ENCODE measurements at regions not wholly inside any gene's neighbourhood (a gene's known extent, or its start where the extent isn't known, plus 50 kb on each side); places are given as distances from the start of the nearest gene placed in this dataset.

- H3K9me3 ChIP-seq (ENCODE audit: control insufficient read depth in 1 of 2, insufficient read depth in 1 of 2, low read depth in 1 of 2, low read length in 2 of 2) = no peaks in the 10 kb centered on the region
- DNase-seq (ENCODE audit: low read depth, low spot score) (no peak), ATAC-seq (no peak)
- ChIA-PET RAD21 (ENCODE audit: low non-redundant PET in 1 of 2, low total read pairs in 2 of 2, uncharacterized antibody in 2 of 2, unreplicated experiment in 2 of 2) (no interaction called here), CTCF (no interaction called here), POLR2A (no interaction called here)
- H4K20me1 ChIP-seq (ENCODE audit: insufficient read depth) = no peaks in the 10 kb centered on the region
- H3K4me2 ChIP-seq (ENCODE audit: low read length) = no peak overlapping the region
- H2AFZ ChIP-seq (ENCODE audit: low read depth, low read length, poor library complexity, severe bottlenecking) = no peak overlapping the region
- intact Hi-C loops (cut with micrococcal nuclease) = no loop called here
- H3K4me3 ChIP-seq (replicated peaks in 1 of 2; ENCODE audit: low read depth in 1 of 2, low read length in 2 of 2) = no peak overlapping the region
- H3K36me3 ChIP-seq (ENCODE audit: control insufficient read depth in 1 of 2, insufficient read depth in 2 of 2, low read length in 2 of 2) = no peaks in the 10 kb centered on the region
- no peaks in the 10 kb centered on the region for H3K79me2 ChIP-seq (ENCODE audit: insufficient read depth, low read length)
- BruUV-seq (replicated peaks) = no TSS peak
- no peaks in the 10 kb centered on the region for H3K4me1 ChIP-seq (ENCODE audit: control insufficient read depth in 1 of 2, insufficient read depth in 2 of 2, low read length in 2 of 2)
- no peaks in the 10 kb centered on the region for H3K9me2 ChIP-seq (ENCODE audit: insufficient read depth)
- TF ChIP-seq FOSL1 (IDR thresholded peaks at IDR 0.05; ENCODE audit: low read depth) (no peak), SIN3A (IDR thresholded peaks at IDR 0.05; ENCODE audit: low read depth) (no peak), ZNF274 (IDR thresholded peaks at IDR 0.05; ENCODE audit: low read depth, low read length) (no peak), CEBPB (IDR thresholded peaks at IDR 0.05; ENCODE audit: low read depth) (no peak), ELF1 (IDR thresholded peaks at IDR 0.05; ENCODE audit: borderline replicate concordance, low read depth) (no peak), SP1 (IDR thresholded peaks at IDR 0.05; ENCODE audit: low read depth) (no peak), CTCF (IDR thresholded peaks at IDR 0.05 in 2 of 3, conservative IDR thresholded peaks at IDR 0.05 in 1 of 3; ENCODE audit: borderline replicate concordance in 1 of 3, insufficient read depth in 1 of 3, low read depth in 2 of 3, low read length in 2 of 3) (no peak), MAX (IDR thresholded peaks at IDR 0.05) (no peak), EGR1 (IDR thresholded peaks at IDR 0.05; ENCODE audit: low read depth) (no peak), ZBTB33 (IDR thresholded peaks at IDR 0.05; ENCODE audit: extremely low read depth, insufficient replicate concordance, low read length) (no peak), TCF7L2 (IDR thresholded peaks at IDR 0.05; ENCODE audit: borderline replicate concordance, extremely low read depth, insufficient read depth, insufficient read length) (no peak), REST (IDR thresholded peaks at IDR 0.05; ENCODE audit: low read depth) (no peak), EZH2 (IDR thresholded peaks at IDR 0.05) (no peak)
- 0 out of 2 replicates have a peak, but pooled peaks cover 4% of the 10 kb centered on the region for H3K27me3 ChIP-seq (ENCODE audit: insufficient read depth, low read length)
- H3K27ac ChIP-seq (ENCODE audit: low read depth, low read length) = no peak overlapping the region
- no peak overlapping the region for H3K9ac ChIP-seq (ENCODE audit: low read length)
Measured at GRCh38 chr4:173858471-173858870, 328.4 kb upstream of the HAND2 start.
